GM21737 (cell line): ENCODE measurements at regions not wholly inside any gene's neighbourhood (a gene's known extent, or its start where the extent isn't known, plus 50 kb on each side); places are given as distances from the start of the nearest gene placed in this dataset.

ENCODE experiments used
- ATAC-seq: cut with Tn5 transposase; IDR thresholded peaks from one replicate; pipeline ENCODE4 v1.9.1; 2021; ENCODE audit warnings: mild to moderate bottlenecking, moderate library complexity; ENCODE audit not compliant: unreplicated experiment

GRCh38 chr9:7258688-7259396 is 501.1 kb downstream of the KDM4C start:
- ATAC-seq: no peak

- ATAC-seq: no peak
These were observed 489.2 kb downstream of the KDM4C start for GRCh38 chr9:7246917-7247522.

GRCh38 chr9:7245976-7246580 is 488.3 kb downstream of the KDM4C start:
- ATAC-seq: no peak

GRCh38 chr9:7243838-7244237 is 486.1 kb downstream of the KDM4C start:
- ATAC-seq: no peak

GRCh38 chr9:7242126-7242525 is 484.4 kb downstream of the KDM4C start:
- ATAC-seq: no peak

- ATAC-seq: no peak
These were observed 483.9 kb downstream of the KDM4C start for GRCh38 chr9:7241694-7242093.

GRCh38 chr9:7240569-7241311 is 483.0 kb downstream of the KDM4C start:
- ATAC-seq: no peak

- no peak for ATAC-seq
These were observed 481.9 kb downstream of the KDM4C start for GRCh38 chr9:7239708-7240107.

- no peak for ATAC-seq
These were observed 480.5 kb downstream of the KDM4C start for GRCh38 chr9:7238247-7238637.

- no peak for ATAC-seq
These were observed 479.9 kb downstream of the KDM4C start for GRCh38 chr9:7237473-7238246.

GRCh38 chr9:7236186-7236585 is 478.4 kb downstream of the KDM4C start:
- ATAC-seq: no peak

- no peak for ATAC-seq
These were observed 476.4 kb downstream of the KDM4C start for GRCh38 chr9:7234144-7234543.

- no peak for ATAC-seq
These were observed 471.8 kb downstream of the KDM4C start for GRCh38 chr9:7229571-7229970.

GRCh38 chr9:7228726-7229125 is 471.0 kb downstream of the KDM4C start:
- ATAC-seq: no peak

- ATAC-seq: no peak
These were observed 470.2 kb downstream of the KDM4C start for GRCh38 chr9:7227951-7228350.

- ATAC-seq: no peak
These were observed 468.4 kb downstream of the KDM4C start for GRCh38 chr9:7226007-7226640.
